HG03066 (cell line): ENCODE measurements at regions not wholly inside any gene's neighbourhood (a gene's known extent, or its start where the extent isn't known, plus 50 kb on each side); places are given as distances from the start of the nearest gene placed in this dataset.

Source experiments
- ATAC-seq: cut with Tn5 transposase; IDR thresholded peaks from one replicate; pipeline ENCODE4 v1.9.1; 2021; ENCODE audit warnings: low read depth; ENCODE audit not compliant: unreplicated experiment

DNA sequence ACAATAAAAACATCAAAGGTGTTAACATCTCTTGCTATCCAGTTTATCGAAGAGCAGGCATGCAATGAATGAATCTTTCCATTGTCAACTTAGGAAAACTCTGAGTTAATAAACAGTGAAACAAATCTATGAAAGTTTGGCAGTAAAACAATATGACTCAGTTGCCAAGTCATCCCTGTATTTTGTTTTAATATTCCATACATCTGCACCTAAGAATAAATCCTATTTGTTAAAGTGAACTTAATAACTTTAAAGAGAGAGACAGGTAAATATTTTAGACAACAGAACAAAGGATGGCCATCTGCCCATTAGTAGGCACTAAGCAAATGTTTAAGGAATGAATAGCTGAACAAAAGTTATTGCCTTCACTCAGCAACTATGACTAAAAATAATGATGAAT is 700.5 kb upstream of the CELF2 start:
- no peak for ATAC-seq

DNA sequence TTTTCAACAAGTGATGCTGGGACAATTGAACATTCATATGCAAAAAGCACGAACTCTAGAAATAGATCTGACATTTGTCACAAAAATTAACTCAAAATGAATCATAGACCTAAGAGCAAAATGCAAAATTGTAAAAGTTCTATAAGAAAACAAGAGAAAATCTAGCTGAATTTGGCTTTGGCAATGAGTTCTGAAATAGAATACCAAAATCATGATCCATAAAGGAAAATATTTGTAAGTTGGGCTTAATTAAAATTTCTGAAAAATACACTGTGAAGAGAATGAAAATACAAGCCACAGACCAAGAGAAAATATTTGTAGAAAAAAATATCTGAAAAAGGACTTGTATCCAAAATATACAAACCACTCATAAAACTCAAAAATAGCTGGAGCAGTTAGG is 698.8 kb upstream of the CELF2 start:
- no peak for ATAC-seq

DNA sequence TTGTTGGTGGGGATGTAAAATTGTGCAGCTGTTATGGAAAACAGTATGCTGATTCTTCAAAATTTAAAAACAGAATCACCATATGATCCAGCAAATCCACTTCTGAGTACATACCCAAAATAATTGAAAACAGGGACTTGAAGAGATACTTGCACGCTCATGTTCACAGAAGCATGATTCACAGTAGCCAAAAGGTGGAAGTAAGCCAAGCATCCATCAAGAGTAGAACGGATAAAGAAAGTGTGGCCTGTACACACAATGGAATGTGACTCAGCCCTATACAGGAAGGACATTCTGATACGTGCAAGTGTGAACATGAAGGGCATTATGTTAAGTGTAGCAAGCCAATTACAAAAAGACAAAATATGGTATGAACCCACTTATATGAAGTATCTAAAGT is 696.7 kb upstream of the CELF2 start:
- ATAC-seq = no peak

DNA sequence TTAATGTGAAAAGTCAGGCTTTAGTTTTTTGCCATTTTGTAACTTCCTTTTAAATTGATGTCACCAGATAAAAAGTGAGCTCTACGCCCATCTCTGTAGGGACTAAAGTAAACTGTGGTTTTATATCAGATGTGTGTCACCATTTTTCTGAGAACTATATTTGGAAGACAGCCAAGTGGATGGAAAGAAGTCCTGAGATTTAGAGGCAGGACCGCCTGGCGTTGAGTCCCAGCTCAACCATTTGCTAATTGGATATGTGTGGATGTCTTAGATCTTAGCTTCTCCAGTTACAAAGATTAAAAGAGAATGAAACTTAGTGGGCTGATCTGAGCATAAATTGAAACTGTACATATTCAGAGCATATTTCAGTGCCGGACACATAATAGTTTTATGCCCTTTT is 691.6 kb upstream of the CELF2 start:
- ATAC-seq = no peak

DNA sequence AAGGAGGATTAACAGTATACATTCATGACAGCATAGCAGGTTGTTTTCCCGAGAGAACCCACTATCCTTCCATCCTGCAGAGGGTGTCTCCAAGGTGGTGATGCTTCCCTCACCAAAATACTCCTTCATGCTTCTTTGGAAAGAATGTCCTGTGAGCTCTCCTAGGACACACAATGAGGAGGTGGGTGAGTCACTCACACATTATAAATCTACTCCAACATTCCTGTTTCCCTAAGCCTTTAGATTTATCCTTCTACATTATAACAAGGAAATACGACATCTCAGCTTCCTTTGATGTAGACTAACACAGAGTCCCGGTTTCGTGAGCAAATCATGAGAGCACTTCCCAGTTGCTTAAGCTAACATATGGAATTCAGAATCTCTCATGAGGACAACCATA is 689.7 kb upstream of the CELF2 start:
- ATAC-seq = no peak

DNA sequence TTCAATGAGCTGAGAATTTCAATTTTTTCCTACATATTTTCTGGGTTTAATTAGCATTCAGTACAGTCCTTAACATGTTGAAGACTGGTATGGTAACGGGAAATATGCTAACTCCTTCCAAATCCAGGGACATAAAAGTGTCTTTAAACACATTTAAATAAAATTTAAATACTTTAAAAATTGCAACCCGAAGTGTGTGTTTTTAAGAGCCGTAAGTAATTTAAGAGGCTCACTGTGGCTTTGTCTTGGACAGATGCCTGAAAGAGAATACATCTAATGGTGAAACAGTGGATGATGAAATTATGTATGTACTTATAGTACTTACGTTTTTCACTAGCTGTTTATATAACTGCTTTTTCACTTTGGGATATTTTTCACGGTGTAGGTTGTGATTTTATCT is 687.3 kb upstream of the CELF2 start:
- ATAC-seq = no peak

DNA sequence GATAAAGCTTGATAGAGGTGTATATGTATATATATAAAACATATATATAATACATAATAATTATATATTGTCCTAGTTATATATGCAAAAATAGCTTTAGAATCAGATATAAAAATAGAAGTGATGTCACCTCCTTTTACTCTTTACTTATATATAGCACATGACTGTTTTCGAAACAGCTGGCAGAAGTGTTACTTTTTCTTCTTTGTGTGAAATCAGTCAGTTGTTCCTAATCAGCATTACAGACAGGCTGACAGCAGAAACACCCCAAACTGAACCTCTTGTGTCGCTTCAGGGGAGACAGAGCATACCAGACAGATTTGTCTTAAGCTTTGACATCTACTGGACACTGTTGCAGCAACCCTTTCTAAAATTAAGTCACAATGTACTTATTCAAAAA is 684.9 kb upstream of the CELF2 start:
- no peak for ATAC-seq

DNA sequence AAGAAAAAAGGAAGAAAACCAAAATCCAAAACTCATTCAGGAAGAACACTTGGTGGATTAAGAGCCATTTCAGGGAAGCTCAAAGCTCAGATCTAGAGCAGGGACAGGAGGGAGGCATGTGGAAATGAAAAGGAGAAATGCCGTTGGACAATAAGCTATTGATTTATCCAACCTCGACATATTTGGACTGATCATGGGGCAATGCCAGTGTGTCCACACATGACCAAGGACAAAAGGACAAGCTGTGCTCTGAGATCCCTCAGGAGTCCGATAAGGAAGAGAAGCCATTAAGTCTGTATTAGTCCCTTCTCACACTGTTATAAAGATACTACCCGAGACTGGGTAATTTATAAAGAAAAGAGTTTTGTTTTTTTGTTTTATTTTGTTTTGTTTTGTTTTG is 684.0 kb upstream of the CELF2 start:
- no peak for ATAC-seq

DNA sequence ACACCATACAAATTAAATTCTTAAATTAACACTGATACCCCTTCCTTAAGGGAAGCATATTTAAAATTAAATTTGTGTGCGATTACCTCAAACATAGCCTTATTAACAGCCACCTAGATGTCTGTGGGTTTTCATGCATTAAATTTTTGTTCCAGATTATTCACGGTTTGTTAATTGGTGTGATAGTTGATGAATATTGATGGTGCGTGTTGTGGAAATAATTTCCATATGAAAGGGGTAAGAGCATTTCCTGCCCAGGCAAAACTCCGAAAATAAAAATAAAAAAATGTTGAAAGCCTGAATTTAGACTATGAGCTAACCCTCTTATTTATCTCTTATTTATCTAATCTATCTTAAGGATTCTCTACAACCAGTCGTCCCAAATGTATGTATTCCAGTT is 679.3 kb upstream of the CELF2 start:
- no peak for ATAC-seq

DNA sequence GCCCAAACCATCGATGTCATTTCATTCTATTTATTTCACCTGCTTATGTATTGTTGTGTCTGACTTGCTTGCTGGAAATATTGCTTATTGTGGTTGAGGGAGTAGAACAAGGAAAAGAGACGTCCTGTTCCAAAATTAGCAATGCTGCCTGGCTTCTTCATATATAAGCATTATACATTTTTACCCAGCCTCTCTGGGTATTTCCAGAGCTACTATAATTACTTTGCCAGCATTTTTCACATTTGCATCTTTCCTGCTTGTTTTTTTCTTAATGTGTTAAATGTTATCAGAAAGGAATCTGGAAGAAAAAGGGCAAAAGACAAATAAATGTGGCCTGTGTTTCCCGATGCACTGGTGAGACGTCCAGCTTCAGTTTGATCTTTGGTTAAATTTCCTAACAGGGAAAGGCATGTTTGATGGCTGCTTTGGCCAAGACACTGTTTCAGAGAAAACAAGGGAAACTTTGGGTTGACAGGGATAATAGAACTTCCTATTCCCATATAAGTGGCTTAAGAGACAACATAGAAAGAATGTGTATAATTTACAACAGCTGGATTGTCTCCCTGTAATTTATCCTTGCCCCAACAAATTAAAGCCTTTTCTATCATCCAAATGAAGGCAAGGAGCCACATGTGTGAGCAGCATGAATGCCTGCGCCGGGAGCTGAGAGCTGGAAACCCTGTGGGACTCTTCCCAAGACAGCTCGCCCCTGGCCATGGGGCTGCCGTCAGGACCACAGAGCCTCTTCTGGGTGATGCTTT is 671.1 kb upstream of the CELF2 start:
- no peak for ATAC-seq

DNA sequence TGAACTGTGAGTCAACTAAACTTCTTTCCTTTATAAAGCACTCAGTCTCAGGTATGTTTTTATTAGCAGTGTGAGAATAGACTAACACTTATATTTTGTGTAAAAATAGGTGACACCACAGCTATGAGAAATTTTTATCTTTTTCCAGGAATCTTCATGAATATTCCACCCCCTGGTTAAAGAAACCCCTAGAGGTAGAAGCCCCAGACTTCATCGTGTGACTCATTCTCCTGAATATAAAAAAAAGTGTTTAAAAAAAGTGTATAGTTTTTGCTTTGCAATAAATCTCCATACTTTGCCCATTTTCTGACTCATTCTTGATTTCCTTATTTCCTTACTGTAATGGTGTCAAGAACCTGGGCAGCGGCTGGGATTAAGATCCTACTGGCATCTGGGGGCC is 667.6 kb upstream of the CELF2 start:
- ATAC-seq = no peak

DNA sequence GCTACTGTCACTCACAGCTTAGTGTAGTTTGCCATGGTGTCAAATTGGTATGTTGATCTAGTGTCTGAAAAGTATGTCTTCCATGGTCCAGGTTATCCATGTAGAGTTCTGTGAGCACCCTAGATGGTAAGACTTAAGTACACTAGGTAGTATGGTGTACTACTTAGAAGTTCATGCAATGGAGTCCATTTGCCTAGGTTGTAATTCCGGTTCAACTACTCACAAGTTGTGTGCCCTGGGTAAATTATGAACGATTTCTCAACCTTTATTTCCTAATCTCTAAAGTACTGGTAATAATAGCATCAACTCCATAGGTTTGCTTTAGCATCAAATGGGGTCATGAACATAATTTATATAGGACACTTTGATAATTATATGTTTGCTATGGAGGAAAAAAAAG is 666.2 kb upstream of the CELF2 start:
- no peak for ATAC-seq

DNA sequence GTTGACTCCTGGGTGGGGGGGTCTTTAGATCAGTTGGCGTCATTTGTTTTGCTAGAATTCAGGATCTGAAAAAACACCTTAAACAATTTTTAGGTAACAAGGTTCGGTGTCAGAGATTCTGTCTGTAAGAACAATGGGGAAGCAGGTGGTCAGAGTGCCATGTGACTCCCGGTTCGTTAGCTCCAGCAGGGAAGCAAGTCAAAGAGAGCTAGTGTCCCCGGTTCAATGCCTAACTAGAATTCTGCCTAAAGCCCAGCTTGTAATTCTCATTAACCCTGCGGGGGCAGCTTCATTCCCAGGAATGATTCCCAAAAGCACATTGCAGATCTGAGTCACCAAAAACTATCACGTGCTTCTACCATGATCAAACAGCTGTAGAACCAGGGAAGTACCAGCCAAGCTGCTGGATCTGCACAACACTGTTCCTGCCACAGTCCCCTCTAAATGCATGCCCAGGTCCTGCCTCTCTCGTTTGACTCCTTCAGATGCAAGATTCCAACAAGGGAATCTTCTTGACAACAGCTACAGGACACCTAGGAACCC is 664.3 kb upstream of the CELF2 start:
- no peak for ATAC-seq

DNA sequence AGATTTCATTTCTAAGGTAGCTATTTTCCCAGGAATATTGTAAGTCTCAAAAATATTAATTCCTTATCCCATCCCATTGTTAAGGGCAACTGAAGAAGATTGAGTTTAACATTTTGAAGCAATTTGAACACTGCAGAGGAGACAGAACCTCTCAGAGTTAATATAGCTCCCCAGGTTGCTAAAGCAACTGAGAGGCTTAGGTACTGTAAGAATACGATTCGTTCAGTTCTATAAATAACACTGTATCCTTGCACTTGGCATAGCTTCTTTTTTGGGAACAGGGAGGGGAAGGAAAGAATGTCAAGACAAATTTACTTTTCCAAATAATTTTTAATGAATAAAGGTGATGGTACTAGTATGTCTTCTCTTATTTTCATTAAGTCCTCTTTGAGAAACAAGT is 658.4 kb upstream of the CELF2 start:
- ATAC-seq = no peak

DNA sequence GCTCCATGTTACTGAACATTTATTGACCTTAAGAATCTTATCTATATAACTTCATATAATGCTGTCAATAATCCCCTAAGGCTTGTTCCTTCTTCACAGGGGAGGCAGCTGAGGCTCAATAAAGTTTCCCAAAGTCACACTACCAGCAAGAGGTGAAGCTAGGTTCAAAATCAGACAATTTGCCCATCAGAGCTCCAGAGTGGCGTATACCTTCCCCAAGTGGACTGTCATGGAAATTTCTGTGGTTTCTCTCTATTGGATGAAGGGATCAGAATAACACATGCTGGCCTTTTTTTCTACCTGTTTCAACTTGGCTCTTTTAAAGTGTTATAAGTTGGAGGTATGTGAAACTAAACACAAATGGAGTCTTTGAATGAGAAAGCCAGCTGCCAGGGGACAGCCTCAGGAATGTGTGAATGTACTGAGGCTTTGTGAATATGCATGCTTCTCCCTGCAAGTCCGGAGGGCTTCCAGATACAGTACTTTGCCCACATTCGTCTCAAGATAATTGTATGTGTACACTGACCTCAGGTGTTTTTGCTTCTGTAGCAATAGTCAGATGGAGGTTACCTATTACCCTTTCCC is 656.3 kb upstream of the CELF2 start:
- no peak for ATAC-seq

DNA sequence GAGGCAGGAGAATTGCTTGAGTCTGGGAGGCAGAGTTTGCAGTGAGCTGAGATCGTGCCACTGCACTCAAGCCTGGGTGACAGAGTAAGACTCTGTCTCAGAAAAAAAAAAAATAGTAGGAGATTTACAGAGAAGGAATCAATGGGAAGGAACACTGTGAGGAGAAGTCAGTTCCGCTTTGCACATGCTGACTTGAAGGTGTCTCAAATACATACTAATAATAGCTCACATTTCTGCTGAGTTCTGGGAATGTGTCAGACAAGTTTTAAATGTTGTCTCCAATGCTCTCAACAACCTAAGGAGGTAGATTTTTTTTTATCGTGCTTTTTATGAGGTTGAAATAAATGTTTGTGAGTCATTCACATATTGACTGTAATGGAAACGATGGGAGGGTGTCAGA is 654.9 kb upstream of the CELF2 start:
- ATAC-seq = no peak

DNA sequence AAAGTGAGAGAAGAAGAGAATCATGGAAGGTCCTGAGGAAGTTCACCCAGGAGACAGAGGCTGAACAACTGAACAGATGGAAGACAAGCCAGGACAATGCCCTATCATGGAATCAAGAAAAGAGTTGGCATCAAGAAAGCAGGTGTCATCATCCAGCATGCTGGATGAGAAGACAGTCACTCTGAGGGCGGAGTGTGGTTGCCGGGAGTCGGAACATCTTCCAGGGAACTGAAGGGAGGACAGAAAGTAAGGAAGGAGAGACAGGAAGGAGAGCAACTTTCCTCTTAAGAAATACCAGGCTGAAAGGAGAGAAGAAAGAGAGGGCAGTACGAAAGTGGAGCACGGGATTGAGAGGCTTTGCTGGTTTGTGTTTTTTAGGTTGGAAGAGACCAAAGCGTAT is 654.5 kb upstream of the CELF2 start:
- no peak for ATAC-seq

DNA sequence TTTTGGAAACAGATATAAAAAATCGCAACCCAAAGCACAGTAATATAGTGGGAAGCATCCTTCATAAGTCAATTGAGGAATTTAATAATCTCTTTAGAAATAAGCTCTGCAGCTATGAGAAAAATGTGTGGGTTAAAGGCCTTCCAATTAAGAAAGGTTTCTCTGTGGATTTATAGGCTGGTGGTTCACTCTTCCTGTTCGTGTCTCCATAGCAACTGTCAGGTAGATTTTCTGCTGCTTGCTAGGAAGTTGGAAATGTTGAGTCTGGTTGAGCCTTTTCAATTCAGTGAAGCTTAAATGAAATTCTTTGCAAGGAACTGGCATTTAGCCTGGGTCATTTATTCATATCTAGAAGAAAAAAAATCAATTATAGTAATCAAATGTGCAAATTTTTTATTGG is 652.8 kb upstream of the CELF2 start:
- no peak for ATAC-seq

DNA sequence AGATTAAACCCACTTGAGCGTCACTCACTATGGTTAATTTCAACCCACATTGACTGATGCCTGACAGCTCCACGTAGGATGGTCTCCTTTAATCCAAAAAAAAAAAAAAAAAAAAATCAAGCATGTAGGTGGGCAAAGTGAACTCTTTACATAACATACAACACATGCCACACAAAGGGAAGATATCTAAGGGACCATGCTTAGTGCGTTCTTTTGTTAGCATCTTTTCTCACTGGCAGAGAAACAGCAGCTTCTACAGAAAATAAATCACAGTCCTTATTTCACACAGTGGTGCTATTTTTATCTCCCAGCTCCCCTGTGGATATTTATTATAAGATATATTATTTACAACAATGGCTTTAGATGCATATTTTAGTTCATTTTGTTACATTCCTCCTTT is 652.0 kb upstream of the CELF2 start:
- ATAC-seq = no peak

DNA sequence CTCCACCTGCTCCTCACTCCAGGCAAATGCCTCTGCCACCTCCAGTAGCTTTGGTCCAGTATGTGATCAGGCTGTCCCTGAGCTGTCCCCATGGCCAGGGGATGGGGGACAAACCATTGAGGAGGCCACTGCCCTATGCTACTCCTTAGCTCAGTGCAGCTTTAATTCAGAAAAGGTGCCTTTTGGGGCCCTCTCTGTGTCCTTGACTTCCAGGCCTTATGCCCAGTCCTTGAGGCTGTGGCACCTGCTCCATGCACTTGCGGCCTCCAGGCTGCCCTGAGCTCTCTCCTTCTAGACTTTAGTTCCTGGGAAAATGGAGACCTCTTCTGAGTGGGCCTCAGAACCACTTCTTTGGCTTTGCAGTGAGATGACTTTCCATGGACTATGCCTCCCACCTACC is 650.8 kb upstream of the CELF2 start:
- no peak for ATAC-seq

DNA sequence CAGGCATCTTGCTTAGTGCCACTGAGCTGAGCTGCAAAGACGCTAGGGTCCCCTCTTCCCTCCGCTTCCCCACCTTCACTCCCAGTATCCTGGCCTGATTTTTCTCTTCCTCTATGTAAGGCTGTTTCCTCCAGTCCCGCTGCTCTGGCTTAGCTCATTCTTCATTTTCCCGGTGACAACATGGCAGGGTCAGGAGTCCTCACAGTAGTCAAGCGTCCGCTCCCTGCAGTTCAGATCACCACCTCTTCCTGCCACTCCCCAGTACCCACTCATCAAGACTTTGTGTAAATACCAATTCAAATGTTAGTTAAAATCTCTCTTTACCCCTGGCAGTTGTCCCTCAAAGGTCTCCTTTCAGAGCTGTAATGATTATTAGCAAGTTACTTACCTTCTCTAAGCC is 650.4 kb upstream of the CELF2 start:
- ATAC-seq = no peak

DNA sequence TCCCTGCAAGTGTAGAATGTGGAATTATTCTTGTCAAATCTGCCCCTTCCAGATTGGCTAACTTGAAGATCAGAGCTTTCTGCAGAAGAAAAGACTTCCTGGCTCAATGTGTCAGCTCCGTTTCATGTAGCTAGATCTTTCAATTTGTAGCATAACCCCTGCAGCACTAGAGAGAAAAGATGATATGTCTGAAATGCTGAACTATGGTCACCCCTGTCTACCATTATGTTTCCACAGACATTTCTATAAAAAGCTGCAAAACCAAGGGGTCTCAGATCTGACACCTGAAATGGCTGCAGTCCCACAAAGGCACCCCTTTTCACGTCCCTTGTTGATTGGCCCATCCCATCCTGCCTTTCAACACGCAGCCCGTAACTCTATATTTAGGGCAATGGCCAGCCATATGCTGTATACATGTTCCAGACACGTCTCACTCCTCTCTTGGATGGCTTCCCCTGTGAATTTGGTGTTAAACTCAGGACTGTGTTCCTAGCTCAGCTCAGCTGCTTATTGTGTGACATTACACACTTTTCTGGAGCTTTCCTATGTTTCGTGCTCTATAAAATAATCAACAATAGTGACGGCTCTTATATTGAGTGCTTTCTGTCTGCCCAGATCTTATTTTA is 648.6 kb upstream of the CELF2 start:
- ATAC-seq = no peak
